Coronary artery (tissue), 2 donors: ENCODE measurements at regions not wholly inside any gene's neighbourhood (a gene's known extent, or its start where the extent isn't known, plus 50 kb on each side); places are given as distances from the start of the nearest gene placed in this dataset.

Source experiments
- DNase-seq: peaks from one replicate; pipeline ENCODE4 v3.0.0-alpha.2; 2017; ENCODE audit warnings: low spot score
- H3K27ac ChIP-seq, 2 donors: fragments of 200-600 bp; sonication (generic); one replicate each; pipeline ENCODE4 v1.5.1; 2016 to 2019
- H3K4me3 ChIP-seq: fragments of 200-600 bp; sonication (generic); 2 replicates; pipeline ENCODE4 v1.5.1; 2016; ENCODE audit warnings: mild to moderate bottlenecking, moderate library complexity
- TF ChIP-seq, protein P1 (sequence below): fragments of 200-600 bp; sonication (generic); IDR thresholded peaks from one replicate; pipeline ENCODE4 v1.5.1; 2019; ENCODE audit warnings: antibody characterized with exemption

DNA sequence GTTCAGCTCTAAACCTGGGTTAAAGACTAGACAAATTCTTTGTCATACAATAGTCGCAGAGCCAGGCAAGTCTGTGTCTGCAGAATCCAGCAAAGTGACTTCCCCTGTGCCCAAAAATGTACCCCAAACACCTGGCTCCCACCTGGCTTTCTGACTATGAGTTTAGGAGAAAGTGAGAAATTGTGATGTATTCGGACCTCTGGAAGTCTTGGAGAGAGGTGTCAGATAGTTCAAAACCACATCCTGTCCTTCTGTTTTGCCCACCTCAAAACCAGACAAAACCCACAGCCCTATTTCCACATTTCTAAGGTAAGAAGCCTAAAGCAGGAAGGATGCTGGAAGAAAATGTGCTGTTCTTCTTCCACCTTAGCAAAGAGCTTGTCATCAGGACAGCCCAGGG is 63.8 kb upstream of the CLMP start:
- no peak overlapping the region for H3K27ac ChIP-seq
- DNase-seq = no peak
- H3K4me3 ChIP-seq = no peak overlapping the region
- TF ChIP-seq, protein P1, sequence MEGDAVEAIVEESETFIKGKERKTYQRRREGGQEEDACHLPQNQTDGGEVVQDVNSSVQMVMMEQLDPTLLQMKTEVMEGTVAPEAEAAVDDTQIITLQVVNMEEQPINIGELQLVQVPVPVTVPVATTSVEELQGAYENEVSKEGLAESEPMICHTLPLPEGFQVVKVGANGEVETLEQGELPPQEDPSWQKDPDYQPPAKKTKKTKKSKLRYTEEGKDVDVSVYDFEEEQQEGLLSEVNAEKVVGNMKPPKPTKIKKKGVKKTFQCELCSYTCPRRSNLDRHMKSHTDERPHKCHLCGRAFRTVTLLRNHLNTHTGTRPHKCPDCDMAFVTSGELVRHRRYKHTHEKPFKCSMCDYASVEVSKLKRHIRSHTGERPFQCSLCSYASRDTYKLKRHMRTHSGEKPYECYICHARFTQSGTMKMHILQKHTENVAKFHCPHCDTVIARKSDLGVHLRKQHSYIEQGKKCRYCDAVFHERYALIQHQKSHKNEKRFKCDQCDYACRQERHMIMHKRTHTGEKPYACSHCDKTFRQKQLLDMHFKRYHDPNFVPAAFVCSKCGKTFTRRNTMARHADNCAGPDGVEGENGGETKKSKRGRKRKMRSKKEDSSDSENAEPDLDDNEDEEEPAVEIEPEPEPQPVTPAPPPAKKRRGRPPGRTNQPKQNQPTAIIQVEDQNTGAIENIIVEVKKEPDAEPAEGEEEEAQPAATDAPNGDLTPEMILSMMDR = no peak

- Histone ChIP-seq H3K27ac (no peak overlapping the region), H3K4me3 (no peak overlapping the region)
- DNase-seq = no peak
- TF ChIP-seq, protein P1 = no peak
Observed at GRCh38 chr11:123257370-123257769, 62.3 kb upstream of the CLMP start.

DNA sequence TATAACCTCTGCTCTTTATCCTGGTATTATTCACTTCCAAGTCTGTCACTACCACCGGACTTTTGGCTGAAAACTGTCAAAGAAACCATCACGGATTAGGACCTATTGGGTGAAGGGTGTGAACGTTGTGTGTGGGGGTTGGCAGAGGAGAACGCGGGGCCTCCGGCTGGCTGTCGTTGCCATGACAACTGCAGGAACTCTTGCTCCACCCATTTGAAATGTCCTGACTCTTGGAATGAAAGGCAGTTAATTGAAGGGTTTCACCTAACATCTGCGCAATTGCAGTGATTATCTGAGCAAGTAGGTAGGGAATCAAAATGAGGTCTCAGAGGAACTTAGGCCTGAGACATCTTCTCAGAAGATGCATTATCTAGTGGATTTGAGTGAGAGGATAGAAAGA is 60.9 kb upstream of the CLMP start:
- DNase-seq = no peak
- no peak overlapping the region for H3K27ac ChIP-seq
- H3K4me3 ChIP-seq = no peak overlapping the region
- TF ChIP-seq, protein P1 = no peak

- no peak for DNase-seq
- TF ChIP-seq, protein P1 = no peak
- Histone ChIP-seq H3K27ac (no peak overlapping the region), H3K4me3 (no peak overlapping the region)
Observed at GRCh38 chr11:123254357-123254756, 59.3 kb upstream of the CLMP start.

DNA sequence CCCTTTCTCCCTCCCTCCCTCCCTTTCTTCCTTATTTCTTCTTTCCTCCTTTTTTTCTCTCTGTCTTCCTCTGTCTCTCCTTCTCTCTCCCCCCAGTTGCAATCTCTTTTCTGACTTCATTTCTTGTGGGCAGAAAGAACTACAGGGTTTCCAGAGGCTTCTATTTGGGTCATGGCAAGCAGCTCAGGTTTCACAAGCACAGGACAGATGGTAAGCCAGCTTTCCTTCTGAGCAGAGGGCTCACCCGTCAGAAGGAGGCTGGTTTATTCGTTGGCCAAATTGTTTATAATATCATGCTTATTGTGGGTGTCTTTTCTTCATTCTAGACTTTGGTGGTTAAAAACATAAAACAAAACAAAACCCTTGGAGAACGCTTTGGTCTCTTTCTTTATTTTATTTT is 58.9 kb upstream of the CLMP start:
- no peak for DNase-seq
- Histone ChIP-seq H3K27ac (no peak overlapping the region), H3K4me3 (no peak overlapping the region)
- TF ChIP-seq, protein P1 = no peak

DNA sequence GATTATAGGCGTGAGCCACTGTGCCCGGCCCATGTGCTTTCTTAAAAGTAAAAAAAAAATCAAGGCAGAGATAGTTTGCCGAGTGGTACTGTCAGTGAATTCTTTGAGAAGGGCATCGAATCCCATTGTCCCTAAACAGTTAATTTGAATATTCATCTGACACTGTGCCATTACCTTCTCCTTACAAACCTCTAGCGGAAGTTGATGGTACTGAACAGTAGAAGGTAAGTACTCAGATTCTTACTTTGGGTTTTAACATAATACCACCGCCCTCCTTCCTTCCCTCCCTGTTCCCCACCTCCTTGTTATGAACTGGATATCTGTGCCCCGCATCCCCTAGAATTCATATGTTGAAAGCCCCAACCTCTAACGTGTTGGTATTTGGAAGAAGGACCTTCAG is 58.2 kb upstream of the CLMP start:
- H3K4me3 ChIP-seq = no peak overlapping the region
- TF ChIP-seq, protein P1 = no peak
- no peak overlapping the region for H3K27ac ChIP-seq
- DNase-seq = no peak

- no peak overlapping the region for H3K27ac ChIP-seq
- DNase-seq = peak; percentile 77
- TF ChIP-seq, protein P1 = no peak
- H3K4me3 ChIP-seq = no peak overlapping the region
Observed at GRCh38 chr11:123251657-123252344, 56.8 kb upstream of the CLMP start.
